ENCODE measurements at regions not wholly inside any gene's neighbourhood (a gene's known extent, or its start where the extent isn't known, plus 50 kb on each side); places are given as distances from the start of the nearest gene placed in this dataset.

- DNase-seq, result no peak
- POLR2A ChIA-PET, result no interaction called here
- H3K36me3 Mint-ChIP-seq, result no peaks in the 10 kb centered on the region
These were observed 476.4 kb upstream of the CHST9 start for GRCh38 chr18:27661320-27662018.

GRCh38 chr18:27656905-27657304, 471.8 kb upstream of the CHST9 start:
- peaks cover 0 to 5% (median 0%) of the 10 kb centered on the region in 3 donors for H3K36me3 Mint-ChIP-seq
- peaks cover 0 to 18% (median 5%) of the 10 kb centered on the region in 9 donors for H3K9me3 Mint-ChIP-seq
- no peak overlapping the region for H3K27ac Mint-ChIP-seq
- DNase-seq (no peak), ATAC-seq (no peak)
- H3K27me3 Mint-ChIP-seq, result no peaks in the 10 kb centered on the region
- H3K4me3 Mint-ChIP-seq, result no peak overlapping the region
- no peaks in the 10 kb centered on the region for H3K4me1 Mint-ChIP-seq
- POLR2A ChIA-PET, result no interaction called here

More at GRCh38 chr18:27661320-27662018, 476.4 kb upstream of the CHST9 start:
- H3K27me3 Mint-ChIP-seq, result no peaks in the 10 kb centered on the region
- no peak overlapping the region for H3K27ac Mint-ChIP-seq
- no peak for ATAC-seq
- H3K4me3 Mint-ChIP-seq, result no peak overlapping the region
- H3K4me1 Mint-ChIP-seq, result no peaks in the 10 kb centered on the region
- peaks cover 0 to 7% (median 3%) of the 10 kb centered on the region in 9 donors for H3K9me3 Mint-ChIP-seq

- Mint-ChIP-seq H3K9me3 (peaks cover 0 to 25% (median 5%) of the 10 kb centered on the region in 9 donors), H3K4me1 (no peaks in the 10 kb centered on the region), H3K36me3 (peaks cover 0 to 5% (median 0%) of the 10 kb centered on the region in 3 donors), H3K27ac (no peak overlapping the region), H3K27me3 (no peaks in the 10 kb centered on the region), H3K4me3 (no peak overlapping the region)
- no peak for ATAC-seq
- DNase-seq, result no peak
- POLR2A ChIA-PET, result no interaction called here
These were observed 471.2 kb upstream of the CHST9 start for GRCh38 chr18:27656167-27656778.

GRCh38 chr18:27653247-27653646, 468.1 kb upstream of the CHST9 start:
- Mint-ChIP-seq H3K36me3 (peaks cover 0 to 5% (median 0%) of the 10 kb centered on the region in 3 donors), H3K9me3 (peaks cover 0 to 32% (median 5%) of the 10 kb centered on the region in 9 donors), H3K27me3 (no peaks in the 10 kb centered on the region), H3K27ac (no peak overlapping the region), H3K4me1 (no peaks in the 10 kb centered on the region), H3K4me3 (no peak overlapping the region)
- DNase-seq, result no peak
- ATAC-seq, result no peak
- POLR2A ChIA-PET, result no interaction called here

- H3K36me3 Mint-ChIP-seq, result peaks cover 0 to 5% (median 0%) of the 10 kb centered on the region in 3 donors
- no peak overlapping the region for H3K27ac Mint-ChIP-seq
- H3K4me1 Mint-ChIP-seq, result no peaks in the 10 kb centered on the region
- ATAC-seq, result no peak
- DNase-seq, result no peak
- H3K4me3 Mint-ChIP-seq, result no peak overlapping the region
- H3K9me3 Mint-ChIP-seq, result peaks cover 0 to 32% (median 5%) of the 10 kb centered on the region in 9 donors
- no peaks in the 10 kb centered on the region for H3K27me3 Mint-ChIP-seq
- POLR2A ChIA-PET, result no interaction called here
These were observed 467.5 kb upstream of the CHST9 start for GRCh38 chr18:27652480-27653121.

- POLR2A ChIA-PET, result no interaction called here
- ATAC-seq (no peak), DNase-seq (no peak)
- Mint-ChIP-seq H3K27ac (no peak overlapping the region), H3K4me1 (no peaks in the 10 kb centered on the region), H3K27me3 (no peaks in the 10 kb centered on the region), H3K4me3 (no peak overlapping the region), H3K36me3 (peaks cover 0 to 5% (median 0%) of the 10 kb centered on the region in 3 donors), H3K9me3 (peaks cover 0 to 22% (median 5%) of the 10 kb centered on the region in 9 donors)
These were observed 464.5 kb upstream of the CHST9 start for GRCh38 chr18:27649621-27650020.

- Mint-ChIP-seq H3K4me3 (no peak overlapping the region), H3K27me3 (no peaks in the 10 kb centered on the region), H3K36me3 (no peaks in the 10 kb centered on the region), H3K9me3 (peaks cover 0 to 28% (median 0%) of the 10 kb centered on the region in 9 donors), H3K4me1 (no peaks in the 10 kb centered on the region), H3K27ac (no peak overlapping the region)
- POLR2A ChIA-PET, result no interaction called here
- no peak for ATAC-seq
- DNase-seq, result no peak
These were observed 460.8 kb upstream of the CHST9 start for GRCh38 chr18:27645929-27646328.

- H3K9me3 Mint-ChIP-seq, result peaks cover 0 to 6% (median 2%) of the 10 kb centered on the region in 9 donors
- no peak for DNase-seq
- no peaks in the 10 kb centered on the region for H3K4me1 Mint-ChIP-seq
- POLR2A ChIA-PET, result no interaction called here
- H3K27me3 Mint-ChIP-seq, result no peaks in the 10 kb centered on the region
- H3K36me3 Mint-ChIP-seq, result no peaks in the 10 kb centered on the region
- ATAC-seq, result no peak
- H3K27ac Mint-ChIP-seq, result no peak overlapping the region
- no peak overlapping the region for H3K4me3 Mint-ChIP-seq
These were observed 451.5 kb upstream of the CHST9 start for GRCh38 chr18:27636576-27637085.

- Mint-ChIP-seq H3K36me3 (no peaks in the 10 kb centered on the region), H3K27me3 (no peaks in the 10 kb centered on the region), H3K9me3 (peaks cover 0 to 4% (median under 1%) of the 10 kb centered on the region in 9 donors), H3K4me3 (no peak overlapping the region), H3K4me1 (no peaks in the 10 kb centered on the region), H3K27ac (no peak overlapping the region)
- POLR2A ChIA-PET, result no interaction called here
- DNase-seq, result no peak
- ATAC-seq, result no peak
These were observed 447.6 kb upstream of the CHST9 start for GRCh38 chr18:27632706-27633105.

- Mint-ChIP-seq H3K27ac (no peak overlapping the region), H3K4me1 (no peaks in the 10 kb centered on the region), H3K4me3 (no peak overlapping the region), H3K36me3 (no peaks in the 10 kb centered on the region), H3K9me3 (peaks cover 0 to 4% (median 0%) of the 10 kb centered on the region in 9 donors), H3K27me3 (no peaks in the 10 kb centered on the region)
- ATAC-seq (no peak), DNase-seq (no peak)
- POLR2A ChIA-PET, result no interaction called here
These were observed 442.8 kb upstream of the CHST9 start for GRCh38 chr18:27627927-27628326.

GRCh38 chr18:27621236-27621890, 436.3 kb upstream of the CHST9 start:
- H3K9me3 Mint-ChIP-seq, result peaks cover 0 to 17% (median 2%) of the 10 kb centered on the region in 9 donors
- no peak overlapping the region for H3K4me3 Mint-ChIP-seq
- DNase-seq (no peak), ATAC-seq (no peak)
- H3K27me3 Mint-ChIP-seq, result no peaks in the 10 kb centered on the region
- no peak overlapping the region for H3K27ac Mint-ChIP-seq
- H3K4me1 Mint-ChIP-seq, result no peaks in the 10 kb centered on the region
- no peaks in the 10 kb centered on the region for H3K36me3 Mint-ChIP-seq
- POLR2A ChIA-PET, result no interaction called here

- no peak overlapping the region for H3K27ac Mint-ChIP-seq
- ATAC-seq, result no peak
- POLR2A ChIA-PET, result no interaction called here
- no peak overlapping the region for H3K4me3 Mint-ChIP-seq
- peaks cover 0 to 17% (median 2%) of the 10 kb centered on the region in 9 donors for H3K9me3 Mint-ChIP-seq
- no peak for DNase-seq
- H3K36me3 Mint-ChIP-seq, result no peaks in the 10 kb centered on the region
- peaks cover 0 to 2% (median 0%) of the 10 kb centered on the region in 4 donors for H3K4me1 Mint-ChIP-seq
- H3K27me3 Mint-ChIP-seq, result no peaks in the 10 kb centered on the region
These were observed 434.8 kb upstream of the CHST9 start for GRCh38 chr18:27619906-27620305.
